NCI-H1694 treated with DMSO at 0.1 percent for 48 hours (cell line): ENCODE measurements at regions not wholly inside any gene's neighbourhood (a gene's known extent, or its start where the extent isn't known, plus 50 kb on each side); places are given as distances from the start of the nearest gene placed in this dataset.
"Not testable (repeated sequence)": the region's sequence is repeated elsewhere in the genome, so short reads cannot be mapped to it uniquely, and the experiment has no call there.

Experiments used
- DNase-seq: peaks from one replicate; lab custom pipeline; 2025; lab: John Stamatoyannopoulos, UW

DNA sequence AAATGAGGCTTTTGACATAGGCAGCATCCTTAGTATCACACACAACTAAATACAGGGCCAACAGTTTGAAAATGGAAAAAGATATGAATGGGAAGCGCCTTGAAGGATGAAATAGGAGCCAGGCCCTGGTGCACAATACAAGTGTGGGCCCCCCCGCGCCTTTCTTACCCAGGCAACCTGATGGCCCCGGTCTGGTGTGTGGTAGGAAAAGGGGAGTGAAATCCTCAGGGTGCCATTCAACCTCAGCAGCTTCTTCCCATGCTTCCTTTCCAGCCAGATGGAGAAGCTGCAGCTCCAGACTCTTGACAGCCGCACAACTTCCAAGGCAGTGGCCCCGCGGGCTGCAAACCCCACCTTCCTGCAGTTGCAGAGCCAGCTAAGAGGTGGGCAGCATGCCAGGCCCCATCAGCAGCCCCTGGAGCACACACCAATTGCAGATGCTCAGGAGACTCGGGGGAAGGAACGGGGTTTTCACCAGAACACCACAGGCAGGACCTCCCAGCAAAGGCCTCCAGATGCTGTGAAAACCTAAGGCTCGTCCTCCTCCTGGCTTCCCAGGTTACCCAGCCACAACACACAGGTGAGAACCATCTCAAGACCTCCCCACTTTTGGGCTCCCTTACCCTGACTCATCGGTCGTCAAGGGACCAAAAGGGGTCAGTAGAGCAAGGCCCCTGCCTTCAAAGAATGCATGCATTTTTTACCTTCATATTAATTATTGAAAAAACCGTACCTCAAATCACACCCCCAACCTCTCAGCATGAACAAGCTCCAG is 101.6 kb downstream of the CPN2 start:
- DNase-seq, result peak; percentile 56

GRCh38 chr3:194250098-194251002 is 100.8 kb downstream of the CPN2 start:
- DNase-seq, result peak; percentile 93

GRCh38 chr3:194251007-194251406 is 100.1 kb downstream of the CPN2 start:
- no peak for DNase-seq

- DNase-seq, result no peak
Observed at GRCh38 chr3:194251461-194251860, 99.7 kb downstream of the CPN2 start.

DNA sequence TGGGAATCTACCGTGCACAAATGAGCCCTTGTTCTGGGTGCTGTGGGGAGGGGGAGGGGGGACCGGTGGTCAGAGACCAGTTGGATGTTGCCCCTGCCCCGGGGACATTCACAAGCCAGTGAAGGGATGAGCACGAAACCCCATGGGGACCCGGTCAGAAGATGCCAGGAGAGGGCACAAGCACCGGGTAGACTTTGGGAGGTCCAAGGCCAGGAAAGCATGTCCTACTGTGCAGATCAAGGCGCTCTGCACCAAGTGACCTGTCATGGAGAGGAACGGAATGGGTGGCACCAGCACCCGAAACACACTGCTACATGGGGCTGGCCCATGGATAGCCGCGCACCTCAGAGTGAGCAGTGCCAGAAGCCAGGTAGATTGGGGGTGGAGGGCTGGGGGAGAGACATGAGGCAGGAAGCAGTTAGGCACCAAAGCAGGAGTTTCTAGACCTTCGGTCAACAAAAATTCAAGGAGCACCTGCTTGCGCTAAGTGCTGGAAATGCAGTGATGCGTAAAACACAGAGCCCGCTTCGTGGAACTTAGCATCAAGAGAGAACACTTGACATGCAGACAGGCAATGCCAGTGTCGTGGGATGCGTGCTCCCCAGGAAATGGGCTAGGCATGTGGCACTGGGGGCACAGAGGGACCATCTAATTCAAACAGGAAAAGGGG is 99.1 kb downstream of the CPN2 start:
- DNase-seq, result no peak

- DNase-seq, result no peak
Observed at GRCh38 chr3:194253270-194253669, 97.9 kb downstream of the CPN2 start.

- no peak for DNase-seq
Observed at GRCh38 chr3:194254040-194254439, 97.1 kb downstream of the CPN2 start.

DNA sequence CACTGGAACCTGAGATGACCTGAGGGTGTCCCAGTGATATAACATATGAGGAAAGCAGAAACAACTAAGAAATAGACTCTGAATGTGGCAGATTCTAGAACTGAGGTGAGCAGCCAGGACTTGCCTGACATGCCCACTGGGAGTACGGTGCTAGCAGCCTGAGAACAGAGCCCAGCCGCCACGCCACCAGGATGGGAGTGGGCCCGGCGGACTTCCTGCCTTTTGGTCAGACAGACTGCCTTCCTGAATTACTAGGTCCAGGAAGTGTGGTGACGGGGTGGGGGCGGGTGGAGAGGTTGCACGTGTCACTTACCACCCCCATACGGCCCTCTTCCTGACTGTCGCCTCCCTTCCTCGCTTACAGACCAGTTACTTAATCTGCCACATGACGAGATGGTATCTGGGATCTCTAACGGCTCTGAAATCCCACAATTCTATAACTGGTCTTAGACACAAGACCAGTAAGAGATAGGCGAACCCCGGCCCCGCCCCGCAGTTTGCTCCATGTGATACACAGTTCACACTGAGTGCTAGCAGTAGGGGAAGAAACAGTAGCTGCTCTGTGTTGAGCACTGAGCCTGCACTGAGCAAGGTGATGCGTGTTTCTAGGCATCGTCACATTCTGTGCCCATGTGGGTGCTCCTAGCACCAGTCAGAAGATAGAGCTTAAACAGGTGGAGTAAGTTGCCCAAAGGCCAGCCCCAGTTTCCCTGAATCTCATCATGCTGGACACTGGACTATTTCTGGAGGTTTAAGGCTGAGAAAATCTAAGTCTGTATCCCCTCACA is 95.7 kb downstream of the CPN2 start:
- DNase-seq, result no peak

- DNase-seq, result no peak
Observed at GRCh38 chr3:194256040-194256945, 94.8 kb downstream of the CPN2 start.

DNA sequence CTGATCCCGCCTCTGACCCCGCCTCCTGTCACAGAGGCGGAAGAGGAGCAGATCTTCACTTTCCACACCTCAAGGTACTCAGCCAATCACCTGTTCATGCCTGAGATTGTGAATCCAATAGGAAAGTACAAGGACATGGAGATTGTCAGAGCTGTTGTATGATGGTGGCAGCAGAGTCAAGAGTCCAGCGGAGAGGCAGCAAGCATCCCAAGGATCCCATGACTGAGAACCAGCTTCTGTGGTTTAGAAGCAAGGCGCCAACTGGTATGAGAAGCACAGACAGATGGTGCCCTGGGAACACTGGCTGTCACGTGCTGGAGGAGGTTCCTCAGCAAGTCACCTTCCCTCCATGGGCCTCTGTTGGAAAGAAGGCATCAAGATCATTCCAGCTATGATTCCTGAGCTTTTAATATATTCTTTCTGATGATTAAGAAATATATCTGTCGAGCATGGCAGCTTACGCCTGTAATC is 93.9 kb downstream of the CPN2 start:
- no peak for DNase-seq

- no peak for DNase-seq
Observed at GRCh38 chr3:194257916-194258668, 93.0 kb downstream of the CPN2 start.

DNA sequence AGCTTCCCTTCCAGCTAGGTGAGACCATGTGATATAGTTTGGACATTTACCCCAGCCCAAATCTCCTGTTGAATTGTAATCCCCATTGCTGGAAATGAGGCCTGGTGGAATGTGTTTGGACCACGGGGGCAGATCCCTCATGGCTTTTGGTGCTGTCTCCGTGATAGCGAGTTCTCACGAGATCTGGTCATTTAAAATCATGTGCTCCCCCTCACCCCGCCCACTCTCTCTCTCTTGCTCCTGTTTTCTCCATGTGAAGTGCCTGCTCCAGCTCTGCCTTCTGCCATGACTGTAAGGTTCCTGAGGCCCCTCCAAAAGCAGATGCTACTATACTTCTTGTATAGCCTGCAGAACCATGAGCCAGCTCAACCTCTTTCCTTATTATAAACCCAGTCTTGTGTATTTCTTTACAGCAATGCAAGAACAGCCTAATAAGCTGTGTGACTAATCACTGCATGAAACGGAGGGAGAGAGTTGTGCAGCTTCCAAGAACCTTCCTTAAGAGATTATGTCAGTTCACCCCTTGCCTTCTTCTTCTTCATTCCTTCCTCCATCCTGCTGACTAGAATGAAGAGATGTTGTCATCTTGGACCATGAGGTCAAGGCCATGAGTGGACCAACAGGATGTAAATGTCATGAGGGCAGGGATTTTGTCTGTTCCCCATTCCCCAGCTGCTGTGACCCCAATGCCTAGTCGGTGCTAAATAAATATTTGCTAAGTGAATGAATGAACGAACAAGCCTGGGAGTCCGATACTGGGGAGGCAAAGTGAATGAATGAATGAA is 91.0 kb downstream of the CPN2 start:
- no peak for DNase-seq

- no peak for DNase-seq
Observed at GRCh38 chr3:194261581-194262063, 89.5 kb downstream of the CPN2 start.

DNA sequence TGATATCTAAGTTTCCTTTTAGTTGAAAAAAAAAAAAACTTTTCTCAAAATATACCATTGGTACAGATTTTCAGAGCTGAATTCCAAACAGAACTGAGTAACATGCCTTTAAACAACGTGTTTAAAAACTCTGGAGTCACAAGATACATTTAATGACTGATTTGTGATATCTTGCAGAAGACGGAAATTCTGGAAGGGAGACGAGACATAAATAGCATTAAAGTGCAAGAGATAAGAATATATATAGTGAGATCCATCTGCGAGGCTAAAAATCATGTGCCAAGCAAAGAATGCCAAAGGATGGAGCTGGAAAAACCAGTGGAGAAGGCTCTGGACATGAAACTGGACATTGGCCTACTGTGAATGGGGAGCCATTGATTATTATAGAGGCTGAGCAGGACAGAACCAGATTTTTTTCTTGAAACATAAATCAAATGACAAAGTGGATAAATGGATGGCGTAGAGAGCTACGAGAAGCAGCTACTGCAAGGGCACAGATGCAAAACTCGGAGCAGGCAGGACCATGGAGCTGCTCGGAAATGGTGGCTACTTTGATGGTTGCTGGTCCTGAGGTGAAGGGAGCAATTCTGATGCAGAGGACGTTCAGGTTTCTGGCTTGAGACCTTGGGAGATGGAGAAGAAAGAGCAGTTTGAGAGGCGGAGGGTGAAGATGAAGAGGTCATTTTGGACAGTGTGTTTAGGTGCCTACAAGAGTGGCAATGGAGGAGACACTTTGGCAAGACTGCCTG is 88.8 kb downstream of the CPN2 start:
- DNase-seq, result no peak

- no peak for DNase-seq
Observed at GRCh38 chr3:194262925-194263305, 88.2 kb downstream of the CPN2 start.

DNA sequence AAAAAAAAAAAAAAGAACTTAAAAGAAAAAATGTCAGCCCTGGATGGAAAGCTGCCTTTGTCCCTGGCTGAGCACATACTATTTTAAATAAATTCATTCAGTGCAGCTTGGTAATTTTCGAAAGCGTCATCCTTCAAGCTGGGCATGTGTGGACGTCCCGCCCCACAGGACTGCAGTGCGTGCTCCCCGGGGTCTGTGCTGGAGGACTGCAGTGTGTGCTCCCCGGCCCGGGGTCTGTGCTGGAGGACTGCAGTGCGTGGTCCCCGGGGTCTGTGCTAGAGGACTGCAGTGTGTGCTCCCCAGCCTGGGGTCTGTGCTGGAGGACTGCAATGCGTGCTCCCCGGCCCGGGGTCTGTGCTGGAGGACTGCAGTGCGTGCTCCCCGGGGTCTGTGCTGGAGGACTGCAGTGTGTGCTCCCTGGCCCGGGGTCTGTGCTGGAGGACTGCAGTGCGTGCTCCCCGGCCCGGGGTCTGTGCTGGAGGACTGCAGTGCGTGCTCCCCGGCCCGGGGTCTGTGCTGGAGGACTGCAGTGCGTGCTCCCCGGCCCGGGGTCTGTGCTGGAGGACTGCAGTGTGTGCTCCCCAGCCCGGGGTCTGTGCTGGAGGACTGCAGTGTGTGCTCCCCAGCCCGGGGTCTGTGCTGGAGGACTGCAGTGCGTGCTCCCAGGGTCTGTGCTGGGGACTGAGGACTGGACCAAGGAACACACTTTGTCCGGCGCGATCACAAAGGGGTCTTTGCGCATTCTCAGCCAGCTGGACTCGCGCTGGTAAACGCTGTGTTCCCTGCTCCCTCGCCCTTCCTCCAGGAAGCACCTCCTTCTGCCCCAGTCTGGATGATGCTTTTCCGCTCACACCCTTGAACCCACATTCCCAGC is 86.3 kb downstream of the CPN2 start:
- not testable (repeated sequence) for DNase-seq

- DNase-seq, result no peak
Observed at GRCh38 chr3:194265505-194265892, 85.6 kb downstream of the CPN2 start.
